H1 (cell line): ENCODE measurements at regions not wholly inside any gene's neighbourhood (a gene's known extent, or its start where the extent isn't known, plus 50 kb on each side); places are given as distances from the start of the nearest gene placed in this dataset.
A peak's percentile ranks its signal among the peaks of the same experiment; 100 is the strongest.

ENCODE experiments used
- CTCF ChIA-PET: fragments of 300-600 bp; sonication (Branson Sonifier 250); formaldehyde crosslinking; loops from one replicate; lab custom pipeline; 2021; ENCODE audit not compliant: partially characterized antibody; lab: Charles Lee
- POLR2A ChIA-PET: fragments of 300-600 bp; sonication (Branson Sonifier 250); formaldehyde crosslinking; loops from one replicate; lab custom pipeline; 2021; ENCODE audit warnings: inconsistent platforms; ENCODE audit not compliant: partially characterized antibody; lab: Charles Lee
- DNase-seq, 2 experiments: peaks; one replicate each; pipeline versions ENCODE4 v3.0.0 to v3.0.0-alpha.2; 2010 to 2022; ENCODE audit warnings: low spot score in 2 of 2, low read depth in 1 of 2, mixed read lengths in 1 of 2
- FAIRE-seq: peaks from 2 replicates; lab custom pipeline; 2011; peaks lifted over from hg19 to GRCh38; lab: Jason Lieb, UNC
- H2AFZ ChIP-seq: 2 replicates; pipeline ENCODE4 v1.8.1; 2012; ENCODE audit warnings: low read length, inconsistent platforms
- H2AK5ac ChIP-seq: 2 replicates; pipeline ENCODE4 v1.6.1; 2013; ENCODE audit warnings: low read depth, low read length
- H2BK120ac ChIP-seq: replicated peaks from 2 replicates; pipeline ENCODE3; 2013; ENCODE audit warnings: low read depth, low read length, inconsistent platforms
- H2BK12ac ChIP-seq: 2 replicates; pipeline ENCODE4 v1.6.1; 2013; ENCODE audit warnings: low read depth, low read length
- H2BK15ac ChIP-seq: 2 replicates; pipeline ENCODE4 v1.6.1; 2013; ENCODE audit warnings: low read length
- H2BK20ac ChIP-seq: 2 replicates; pipeline ENCODE4 v1.6.1; 2013; ENCODE audit warnings: low read length
- H2BK5ac ChIP-seq: 2 replicates; pipeline ENCODE4 v1.6.1; 2013; ENCODE audit warnings: low read depth, low read length
- H3K14ac ChIP-seq: 2 replicates; pipeline ENCODE4 v1.6.1; 2013; ENCODE audit warnings: inconsistent platforms; ENCODE audit not compliant: insufficient read length
- H3K18ac ChIP-seq: 2 replicates; pipeline ENCODE4 v1.6.1; 2013; ENCODE audit warnings: low read length; ENCODE audit errors: extremely low read depth
- H3K23ac ChIP-seq: 2 replicates; pipeline ENCODE4 v1.6.1; 2013; ENCODE audit warnings: inconsistent platforms; ENCODE audit not compliant: insufficient read length
- H3K23me2 ChIP-seq: 2 replicates; pipeline ENCODE4 v1.6.1; 2013; ENCODE audit warnings: low read depth, low read length
- H3K27ac ChIP-seq: 2 replicates; pipeline ENCODE4 v1.6.1; 2011; ENCODE audit warnings: low read depth, low read length, inconsistent platforms
- H3K27me3 ChIP-seq, 4 experiments: replicated peaks in 1 of 4; 1 replicate in 1 of 4; 2 replicates in 3 of 4; pipeline versions ENCODE4 v1.6.1 to v1.8.1; 2011 to 2013; ENCODE audit warnings: low read length in 3 of 4, mild to moderate bottlenecking in 3 of 4, inconsistent platforms in 2 of 4, mixed read lengths in 2 of 4, moderate library complexity in 1 of 4; ENCODE audit not compliant: control insufficient read depth in 3 of 4, insufficient read depth in 3 of 4; ENCODE audit errors: extremely low read depth in 1 of 4
- H3K36me3 ChIP-seq, 4 experiments: 2 replicates each; pipeline versions ENCODE4 v1.6.1 to v1.8.1; 2011 to 2013; ENCODE audit warnings: mild to moderate bottlenecking in 4 of 4, low read length in 3 of 4, moderate library complexity in 2 of 4, control low read depth in 1 of 4, inconsistent platforms in 1 of 4; ENCODE audit not compliant: insufficient read depth in 4 of 4, control insufficient read depth in 2 of 4
- H3K4ac ChIP-seq: replicated peaks from 2 replicates; pipeline ENCODE3; 2013; ENCODE audit warnings: low read length, low read depth, mixed read lengths, inconsistent platforms; ENCODE audit not compliant: insufficient read length
- H3K4me1 ChIP-seq, 4 experiments: replicated peaks in 1 of 4; 1 replicate in 1 of 4; 2 replicates in 3 of 4; pipeline versions ENCODE4 v1.6.1 to v1.8.1; 2011 to 2013; ENCODE audit warnings: low read length in 3 of 4, inconsistent platforms in 2 of 4, mixed read lengths in 1 of 4; ENCODE audit not compliant: insufficient read depth in 4 of 4, control insufficient read depth in 3 of 4
- H3K4me2 ChIP-seq, 2 experiments: 2 replicates each; pipeline versions ENCODE4 v1.6.1 to v1.8.1; 2011 to 2013; ENCODE audit warnings: low read depth in 2 of 2, low read length in 2 of 2, control low read depth in 1 of 2, inconsistent platforms in 1 of 2, mild to moderate bottlenecking in 1 of 2; ENCODE audit not compliant: insufficient read depth in 1 of 2
- H3K4me3 ChIP-seq, 4 experiments: fragments of 200-600, 300-600 bp in 1 of 4; sonication (generic), shearing (Covaris generic), sonication (Bioruptor Twin) in 1 of 4; 2 replicates each; pipeline versions ENCODE4 v1.5.1 to v1.8.1; 2011 to 2016; ENCODE audit warnings: low read length in 4 of 4, low read depth in 3 of 4, control low read depth in 2 of 4, inconsistent platforms in 2 of 4, mild to moderate bottlenecking in 2 of 4, mixed read lengths in 1 of 4, moderate library complexity in 1 of 4; ENCODE audit not compliant: insufficient read depth in 2 of 4; ENCODE audit errors: extremely low read depth in 1 of 4
- H3K56ac ChIP-seq: replicated peaks from 2 replicates; pipeline ENCODE3; 2013; ENCODE audit warnings: low read depth, mild to moderate bottlenecking, mixed read lengths, low read length, inconsistent platforms; ENCODE audit not compliant: insufficient read length
- H3K79me1 ChIP-seq: 2 replicates; pipeline ENCODE4 v1.6.1; 2013; ENCODE audit warnings: low read depth, low read length, control low read depth
- H3K79me2 ChIP-seq, 2 experiments: 2 replicates each; pipeline versions ENCODE4 v1.6.1 to v1.8.1; 2012 to 2013; ENCODE audit warnings: low read length in 2 of 2, mild to moderate bottlenecking in 2 of 2, inconsistent platforms in 1 of 2; ENCODE audit not compliant: insufficient read depth in 2 of 2, control insufficient read depth in 1 of 2
- H3K9ac ChIP-seq, 4 experiments: replicated peaks in 1 of 4; 1 replicate in 1 of 4; 2 replicates in 3 of 4; pipeline versions ENCODE4 v1.6.1 to v1.8.1; 2011 to 2013; ENCODE audit warnings: low read depth in 3 of 4, low read length in 3 of 4, control low read depth in 2 of 4, mild to moderate bottlenecking in 2 of 4, moderate library complexity in 2 of 4, inconsistent platforms in 1 of 4; ENCODE audit errors: extremely low read depth in 1 of 4
- H3K9me3 ChIP-seq, 2 experiments: 2 replicates each; pipeline versions ENCODE4 v1.6.1 to v1.8.1; 2012 to 2013; ENCODE audit warnings: mild to moderate bottlenecking in 2 of 2, moderate library complexity in 2 of 2, control low read depth in 1 of 2, inconsistent platforms in 1 of 2, low read depth in 1 of 2, low read length in 1 of 2, mixed read lengths in 1 of 2; ENCODE audit not compliant: insufficient read depth in 2 of 2
- H4K20me1 ChIP-seq, 2 experiments: replicated peaks in 1 of 2; 2 replicates each; pipeline versions ENCODE3 to v1.8.1; 2011 to 2013; ENCODE audit warnings: inconsistent platforms in 2 of 2, low read length in 2 of 2, mild to moderate bottlenecking in 1 of 2; ENCODE audit not compliant: insufficient read depth in 2 of 2, control insufficient read depth in 1 of 2
- H4K5ac ChIP-seq: 2 replicates; pipeline ENCODE4 v1.6.1; 2013; ENCODE audit warnings: low read length, low read depth, mixed read lengths, inconsistent platforms; ENCODE audit not compliant: insufficient read length
- H4K8ac ChIP-seq: 2 replicates; pipeline ENCODE4 v1.8.0; 2013; ENCODE audit warnings: mild to moderate bottlenecking, moderate library complexity, low read length, inconsistent platforms; ENCODE audit not compliant: insufficient read depth; ENCODE audit errors: extremely low read depth
- H4K91ac ChIP-seq: replicated peaks from 2 replicates; pipeline ENCODE3; 2013; ENCODE audit warnings: low read length, mixed read lengths, inconsistent platforms; ENCODE audit not compliant: insufficient read length
- RAD21 ChIP-seq, 2 experiments: IDR thresholded peaks in 1 of 2; conservative IDR thresholded peaks in 1 of 2; 2 replicates each; pipeline ENCODE4 v1.6.1; 2011; ENCODE audit warnings: low read depth in 2 of 2, low read length in 2 of 2, improper control_type of control experiment in 1 of 2, inconsistent platforms in 1 of 2, mild to moderate bottlenecking in 1 of 2, moderate library complexity in 1 of 2
- RFX5 ChIP-seq: IDR thresholded peaks from 2 replicates; pipeline ENCODE4 v1.6.1; 2011; ENCODE audit warnings: low read depth, low read length, improper control_type of control experiment, borderline replicate concordance
- WGBS, 2 experiments: shearing (Covaris generic) in 1 of 2; methylation state at CpG; one replicate each; pipeline versions ENCODE4 v1.1.6 to v1.1.7; 2013 to 2015; ENCODE audit warnings: low lambda C conversion rate in 2 of 2, mixed read lengths in 2 of 2, inconsistent platforms in 1 of 2, low coverage in 1 of 2, missing lambda C conversion rate in 1 of 2; ENCODE audit not compliant: insufficient replicate concordance in 2 of 2, insufficient coverage in 1 of 2, insufficient read length in 1 of 2; ENCODE audit errors: extremely low coverage in 1 of 2, missing lambda C conversion rate in 1 of 2; 5-methylcytosine and 5-hydroxymethylcytosine counted together

- Histone ChIP-seq H3K79me1 (no peaks in the 10 kb centered on the region), H4K8ac (no peak overlapping the region), H3K4me3 (no peak overlapping the region), H2AFZ (no peak overlapping the region), H3K4ac (no peak overlapping the region), H2AK5ac (0 out of 2 replicates have a peak overlapping the region, but pooled peaks have one; percentile 24), H3K23me2 (no peaks in the 10 kb centered on the region), H3K4me2 (no peak overlapping the region), H3K36me3 (no peaks in the 10 kb centered on the region), H4K5ac (no peak overlapping the region), H2BK20ac (no peak overlapping the region), H2BK15ac (no peak overlapping the region), H2BK12ac (no peak overlapping the region), H4K91ac (no peak overlapping the region), H3K9ac (no peak overlapping the region), H3K4me1 (no peaks in the 10 kb centered on the region), H3K27me3 (no peaks in the 10 kb centered on the region), H3K27ac (no peak overlapping the region), H3K79me2 (no peaks in the 10 kb centered on the region), H2BK120ac (no peak overlapping the region)
- WGBS, 2 experiments = 89% methylated on average over 7 of the region's 7 CpGs; no CpG with 5 or more reads in 1 of the 2 experiments
- FAIRE-seq (no peak), DNase-seq (no peak)
- POLR2A ChIA-PET = no interaction called here
- no peak for TF ChIP-seq RFX5
- 0 out of 4 replicates have a peak, but pooled peaks of 1 of the 2 experiments have one; percentile 4 for TF ChIP-seq RAD21 (IDR thresholded peaks at IDR 0.05 in 1 of 2, conservative IDR thresholded peaks at IDR 0.05 in 1 of 2; ENCODE audit: low read depth in 2 of 2, low read length in 2 of 2)
- TF ChIP-seq, all 59 proteins: peak for 1
- no peak overlapping the region for H3K18ac ChIP-seq
- no peak overlapping the region for H2BK5ac ChIP-seq
- CTCF ChIA-PET = interaction anchor here (1.2 to 1.8 kb wide), 2 partner anchors 49 to 258 kb away, joined by 3 to 5 read pairs; no protein-coding TSS in a partner anchor
- H4K20me1 ChIP-seq = no peaks in the 10 kb centered on the region
- H3K56ac ChIP-seq = no peak overlapping the region
- no peaks in the 10 kb centered on the region for H3K9me3 ChIP-seq
- no peak overlapping the region for H3K14ac ChIP-seq
- H3K23ac ChIP-seq = no peak overlapping the region
Observed at GRCh38 chr1:234826352-234826751, 216.4 kb upstream of the IRF2BP2 start.
